Peyer's patch (tissue), 4 donors: ENCODE measurements at regions not wholly inside any gene's neighbourhood (a gene's known extent, or its start where the extent isn't known, plus 50 kb on each side); places are given as distances from the start of the nearest gene placed in this dataset.
"Not testable (repeated sequence)": the region's sequence is repeated elsewhere in the genome, so short reads cannot be mapped to it uniquely, and the experiment has no call there.

ENCODE experiments used
- DNase-seq, 3 donors: peaks; one replicate each; pipeline ENCODE4 v3.0.0-alpha.2; 2017 to 2019
- H3K27ac ChIP-seq, 4 donors: fragments of 200-600 bp; sonication (generic); one replicate each; pipeline ENCODE4 v1.5.1; 2016 to 2019
- H3K27me3 ChIP-seq, 2 donors: fragments of 200-600 bp; sonication (generic); one replicate each; pipeline ENCODE4 v1.5.1; 2019
- H3K36me3 ChIP-seq, 3 donors: fragments of 200-600 bp; sonication (generic); one replicate each; pipeline ENCODE4 v1.5.1; 2016 to 2019
- H3K4me1 ChIP-seq, 4 donors: fragments of 200-600 bp; sonication (generic); one replicate each; pipeline ENCODE4 v1.5.1; 2016 to 2019
- H3K4me3 ChIP-seq, 4 donors: fragments of 200-600 bp; sonication (generic); 1 replicate in 3 of 4; 2 replicates in 1 of 4; pipeline ENCODE4 v1.5.1; 2016 to 2019; ENCODE audit warnings: mild to moderate bottlenecking in 1 of 4
- H3K9me3 ChIP-seq, 4 donors: fragments of 200-600 bp; sonication (generic); one replicate each; pipeline ENCODE4 v1.5.1; 2016 to 2019; ENCODE audit warnings: mild to moderate bottlenecking in 1 of 4
- CTCF ChIP-seq, 6 experiments: fragments of 450-650 bp in 4 of 6; fragments of 200-600 bp in 2 of 6; sonication (generic) in 1 of 6; IDR thresholded peaks; one replicate each; pipeline ENCODE4 v1.5.1; 2017 to 2019; ENCODE audit warnings: antibody characterized with exemption in 6 of 6, mild to moderate bottlenecking in 3 of 6, moderate library complexity in 1 of 6
- POLR2A ChIP-seq, 2 donors: fragments of 450-650 bp; IDR thresholded peaks; one replicate each; pipeline ENCODE4 v1.5.1; 2017; ENCODE audit warnings: antibody characterized with exemption in 2 of 2, mild to moderate bottlenecking in 2 of 2, moderate library complexity in 2 of 2

GRCh38 chr4:20185103-20185502 lies 66.6 kb upstream of the SLIT2 start:
- Histone ChIP-seq H3K4me1 (no peaks in the 10 kb centered on the region), H3K9me3 (no peaks in the 10 kb centered on the region), H3K36me3 (no peaks in the 10 kb centered on the region), H3K4me3 (no peak overlapping the region), H3K27ac (no peak overlapping the region), H3K27me3 (no peaks in the 10 kb centered on the region)
- TF ChIP-seq CTCF (IDR thresholded peaks at IDR 0.05) (no peak), POLR2A (IDR thresholded peaks at IDR 0.05) (no peak)
- DNase-seq, result no peak

- H3K36me3 ChIP-seq, H3K27ac ChIP-seq, DNase-seq, H3K27me3 ChIP-seq, H3K4me3 ChIP-seq, H3K9me3 ChIP-seq, H3K4me1 ChIP-seq: not testable (repeated sequence)
These were observed 68.6 kb upstream of the SLIT2 start for GRCh38 chr4:20183131-20183530.

GRCh38 chr4:20181926-20182325 lies 69.8 kb upstream of the SLIT2 start:
- Histone ChIP-seq H3K4me3 (no peak overlapping the region), H3K36me3 (no peaks in the 10 kb centered on the region), H3K27ac (no peak overlapping the region), H3K4me1 (no peaks in the 10 kb centered on the region), H3K27me3 (no peaks in the 10 kb centered on the region), H3K9me3 (peaks cover 0 to 7% (median 0%) of the 10 kb centered on the region in 4 donors)
- TF ChIP-seq POLR2A (IDR thresholded peaks at IDR 0.05), result no peak
- TF ChIP-seq CTCF (IDR thresholded peaks at IDR 0.05), result no peak
- no peak for DNase-seq

GRCh38 chr4:20180509-20180908 lies 71.2 kb upstream of the SLIT2 start:
- no peak for TF ChIP-seq POLR2A (IDR thresholded peaks at IDR 0.05)
- TF ChIP-seq CTCF (IDR thresholded peaks at IDR 0.05), result no peak
- H3K9me3 ChIP-seq, result peaks cover 0 to 7% (median 0%) of the 10 kb centered on the region in 4 donors
- H3K27me3 ChIP-seq, result no peaks in the 10 kb centered on the region
- no peak overlapping the region for H3K4me3 ChIP-seq
- H3K36me3 ChIP-seq, result no peaks in the 10 kb centered on the region
- no peak overlapping the region for H3K27ac ChIP-seq
- DNase-seq, result no peak
- no peaks in the 10 kb centered on the region for H3K4me1 ChIP-seq

GRCh38 chr4:20178902-20179576 lies 72.7 kb upstream of the SLIT2 start:
- no peak for DNase-seq
- Histone ChIP-seq H3K27me3 (no peaks in the 10 kb centered on the region), H3K27ac (no peak overlapping the region), H3K4me3 (no peak overlapping the region), H3K36me3 (no peaks in the 10 kb centered on the region), H3K9me3 (peaks cover 0 to 7% (median 0%) of the 10 kb centered on the region in 4 donors), H3K4me1 (no peaks in the 10 kb centered on the region)
- no peak for TF ChIP-seq POLR2A (IDR thresholded peaks at IDR 0.05)
- TF ChIP-seq CTCF (IDR thresholded peaks at IDR 0.05), result no peak

GRCh38 chr4:20176881-20177280 lies 74.8 kb upstream of the SLIT2 start:
- Histone ChIP-seq H3K9me3 (peaks cover 0 to 7% (median 0%) of the 10 kb centered on the region in 4 donors), H3K4me1 (no peaks in the 10 kb centered on the region), H3K36me3 (no peaks in the 10 kb centered on the region), H3K27ac (no peak overlapping the region), H3K27me3 (no peaks in the 10 kb centered on the region), H3K4me3 (no peak overlapping the region)
- TF ChIP-seq CTCF (IDR thresholded peaks at IDR 0.05), result no peak
- TF ChIP-seq POLR2A (IDR thresholded peaks at IDR 0.05), result no peak
- no peak for DNase-seq
